ENCODE measurements at regions not wholly inside any gene's neighbourhood (a gene's known extent, or its start where the extent isn't known, plus 50 kb on each side); places are given as distances from the start of the nearest gene placed in this dataset.
A peak's percentile ranks its signal among the peaks of the same experiment; 100 is the strongest.

GRCh38 chr5:59959330-59959729 lies 65.8 kb upstream of the PDE4D start:
- Histone ChIP-seq H3K79me1 (replicated peaks; ENCODE audit: low read length, poor library complexity, severe bottlenecking) (no peaks in the 10 kb centered on the region), H2AK5ac (ENCODE audit: low read length, severe bottlenecking) (no peak overlapping the region), H3K4ac (ENCODE audit: low read depth in 1 of 2, low read length in 2 of 2) (no peak overlapping the region), H3K18ac (ENCODE audit: low read depth in 1 of 2, low read length in 2 of 2) (no peak overlapping the region), H3K14ac (ENCODE audit: low read length in 2 of 2) (no peak overlapping the region), H2AFZ (ENCODE audit: low read depth, low read length) (no peak overlapping the region), H3K27me3 (ENCODE audit: control insufficient read depth in 1 of 2, insufficient read depth in 1 of 2, low read length in 2 of 2) (no peaks in the 10 kb centered on the region), H3K9ac (ENCODE audit: low read length) (no peak overlapping the region), H3K27ac (ENCODE audit: low read length, poor library complexity, severe bottlenecking) (no peak overlapping the region), H3K4me2 (ENCODE audit: low read length, poor library complexity, severe bottlenecking) (no peak overlapping the region), H2BK15ac (ENCODE audit: low read depth, poor library complexity, severe bottlenecking) (no peak overlapping the region), H4K91ac (ENCODE audit: low read length) (no peak overlapping the region), H3K23ac (ENCODE audit: low read length in 2 of 2) (no peak overlapping the region), H2BK120ac (ENCODE audit: low read depth, low read length) (no peak overlapping the region), H3K4me3 (ENCODE audit: insufficient read depth in 1 of 2, low read depth in 1 of 2, low read length in 2 of 2) (no peak overlapping the region), H4K8ac (ENCODE audit: low read length) (no peak overlapping the region), H2BK5ac (ENCODE audit: low read depth, low read length, poor library complexity, severe bottlenecking) (no peak overlapping the region), H3K9me3 (ENCODE audit: control insufficient read depth, low read length) (no peaks in the 10 kb centered on the region), H3K4me1 (ENCODE audit: control insufficient read depth, insufficient read depth, low read depth, low read length) (no peaks in the 10 kb centered on the region), H2BK12ac (ENCODE audit: low read length in 2 of 2) (no peak overlapping the region), H3K36me3 (ENCODE audit: control insufficient read depth in 1 of 2, insufficient read depth in 2 of 2, low read depth in 1 of 2, low read length in 2 of 2) (no peaks in the 10 kb centered on the region)
- 100% methylated on average over 1 of the region's 1 CpG for WGBS
- no peak for DNase-seq

- no peak overlapping the region for H2BK15ac ChIP-seq (ENCODE audit: low read depth, poor library complexity, severe bottlenecking)
- no peaks in the 10 kb centered on the region for H3K79me1 ChIP-seq (replicated peaks; ENCODE audit: low read length, poor library complexity, severe bottlenecking)
- H4K8ac ChIP-seq (ENCODE audit: low read length), result no peak overlapping the region
- no peak overlapping the region for H4K91ac ChIP-seq (ENCODE audit: low read length)
- H2BK12ac ChIP-seq (ENCODE audit: low read length in 2 of 2), result no peak overlapping the region
- no peak overlapping the region for H2AK5ac ChIP-seq (ENCODE audit: low read length, severe bottlenecking)
- no peak overlapping the region for H3K27ac ChIP-seq (ENCODE audit: low read length, poor library complexity, severe bottlenecking)
- no peak overlapping the region for H3K4ac ChIP-seq (ENCODE audit: low read depth in 1 of 2, low read length in 2 of 2)
- H2AFZ ChIP-seq (ENCODE audit: low read depth, low read length), result no peak overlapping the region
- no peak overlapping the region for H3K14ac ChIP-seq (ENCODE audit: low read length in 2 of 2)
- H3K23ac ChIP-seq (ENCODE audit: low read length in 2 of 2), result no peak overlapping the region
- no peak overlapping the region for H3K9ac ChIP-seq (ENCODE audit: low read length)
- no peak overlapping the region for H3K18ac ChIP-seq (ENCODE audit: low read depth in 1 of 2, low read length in 2 of 2)
- no peak for DNase-seq
- no peaks in the 10 kb centered on the region for H3K4me1 ChIP-seq (ENCODE audit: control insufficient read depth, insufficient read depth, low read depth, low read length)
- WGBS, result 100% methylated on average over 2 of the region's 3 CpGs
- no peak overlapping the region for H3K4me3 ChIP-seq (ENCODE audit: insufficient read depth in 1 of 2, low read depth in 1 of 2, low read length in 2 of 2)
- H2BK120ac ChIP-seq (ENCODE audit: low read depth, low read length), result no peak overlapping the region
- H3K36me3 ChIP-seq (ENCODE audit: control insufficient read depth in 1 of 2, insufficient read depth in 2 of 2, low read depth in 1 of 2, low read length in 2 of 2), result no peaks in the 10 kb centered on the region
- no peak overlapping the region for H3K4me2 ChIP-seq (ENCODE audit: low read length, poor library complexity, severe bottlenecking)
- H3K27me3 ChIP-seq (ENCODE audit: control insufficient read depth in 1 of 2, insufficient read depth in 1 of 2, low read length in 2 of 2), result no peaks in the 10 kb centered on the region
- no peak overlapping the region for H2BK5ac ChIP-seq (ENCODE audit: low read depth, low read length, poor library complexity, severe bottlenecking)
- no peaks in the 10 kb centered on the region for H3K9me3 ChIP-seq (ENCODE audit: control insufficient read depth, low read length)
These were observed 62.7 kb upstream of the PDE4D start for GRCh38 chr5:59956130-59956783.

- H3K4me3 ChIP-seq (ENCODE audit: insufficient read depth in 1 of 2, low read depth in 1 of 2, low read length in 2 of 2), result no peak overlapping the region
- H2BK5ac ChIP-seq (ENCODE audit: low read depth, low read length, poor library complexity, severe bottlenecking), result no peak overlapping the region
- H2AFZ ChIP-seq (ENCODE audit: low read depth, low read length), result no peak overlapping the region
- no peak overlapping the region for H3K14ac ChIP-seq (ENCODE audit: low read length in 2 of 2)
- no peak overlapping the region for H4K8ac ChIP-seq (ENCODE audit: low read length)
- no peak overlapping the region for H4K91ac ChIP-seq (ENCODE audit: low read length)
- no peak overlapping the region for H2AK5ac ChIP-seq (ENCODE audit: low read length, severe bottlenecking)
- no peak overlapping the region for H2BK15ac ChIP-seq (ENCODE audit: low read depth, poor library complexity, severe bottlenecking)
- DNase-seq, result no peak
- no peak overlapping the region for H3K9ac ChIP-seq (ENCODE audit: low read length)
- H3K4me1 ChIP-seq (ENCODE audit: control insufficient read depth, insufficient read depth, low read depth, low read length), result no peaks in the 10 kb centered on the region
- no peak overlapping the region for H2BK120ac ChIP-seq (ENCODE audit: low read depth, low read length)
- H3K4ac ChIP-seq (ENCODE audit: low read depth in 1 of 2, low read length in 2 of 2), result no peak overlapping the region
- H3K18ac ChIP-seq (ENCODE audit: low read depth in 1 of 2, low read length in 2 of 2), result no peak overlapping the region
- no peaks in the 10 kb centered on the region for H3K36me3 ChIP-seq (ENCODE audit: control insufficient read depth in 1 of 2, insufficient read depth in 2 of 2, low read depth in 1 of 2, low read length in 2 of 2)
- H3K4me2 ChIP-seq (ENCODE audit: low read length, poor library complexity, severe bottlenecking), result no peak overlapping the region
- no peak overlapping the region for H3K27ac ChIP-seq (ENCODE audit: low read length, poor library complexity, severe bottlenecking)
- H3K27me3 ChIP-seq (ENCODE audit: control insufficient read depth in 1 of 2, insufficient read depth in 1 of 2, low read length in 2 of 2), result no peaks in the 10 kb centered on the region
- WGBS, result 100% methylated on average over 1 of the region's 2 CpGs
- no peaks in the 10 kb centered on the region for H3K9me3 ChIP-seq (ENCODE audit: control insufficient read depth, low read length)
- no peak overlapping the region for H3K23ac ChIP-seq (ENCODE audit: low read length in 2 of 2)
- no peaks in the 10 kb centered on the region for H3K79me1 ChIP-seq (replicated peaks; ENCODE audit: low read length, poor library complexity, severe bottlenecking)
- H2BK12ac ChIP-seq (ENCODE audit: low read length in 2 of 2), result no peak overlapping the region
These were observed 61.7 kb upstream of the PDE4D start for GRCh38 chr5:59955241-59955640.

DNA sequence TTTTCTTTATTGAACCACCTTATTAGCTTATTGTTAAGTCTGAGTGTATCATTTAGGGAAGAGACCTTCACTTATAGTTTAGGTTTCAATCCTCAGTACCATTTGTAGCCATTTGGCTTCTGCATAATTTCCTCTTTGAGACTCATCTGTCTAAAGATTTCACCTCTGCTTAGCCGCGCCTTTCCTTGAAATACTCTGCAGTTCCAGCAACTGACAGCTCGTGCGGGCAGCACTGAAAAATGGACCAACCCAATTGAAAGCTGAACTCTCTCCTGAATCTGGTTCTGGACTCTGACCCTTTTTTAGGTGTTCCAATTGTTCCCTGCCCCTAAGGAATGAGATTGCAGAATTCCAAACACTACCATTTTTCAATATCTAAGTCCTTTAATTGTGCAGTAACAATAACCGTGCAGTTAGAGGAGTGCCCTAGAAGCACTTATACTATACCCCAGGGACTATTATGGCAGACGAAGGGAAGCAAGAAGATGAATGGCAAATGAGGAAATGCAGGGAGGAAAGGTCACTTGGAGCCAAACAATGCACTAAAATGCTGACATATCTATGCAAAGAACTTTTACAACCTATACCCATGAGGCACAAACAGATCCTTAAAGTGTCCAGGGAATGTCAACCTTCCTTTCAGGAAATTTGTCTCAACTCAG lies 50.1 kb upstream of the PDE4D start:
- H3K36me3 ChIP-seq (ENCODE audit: control insufficient read depth in 1 of 2, insufficient read depth in 2 of 2, low read depth in 1 of 2, low read length in 2 of 2), result no peaks in the 10 kb centered on the region
- DNase-seq, result peak; percentile 24
- no peak overlapping the region for H2BK15ac ChIP-seq (ENCODE audit: low read depth, poor library complexity, severe bottlenecking)
- H4K91ac ChIP-seq (ENCODE audit: low read length), result no peak overlapping the region
- no peak overlapping the region for H2BK5ac ChIP-seq (ENCODE audit: low read depth, low read length, poor library complexity, severe bottlenecking)
- no peak overlapping the region for H3K14ac ChIP-seq (ENCODE audit: low read length in 2 of 2)
- H3K79me1 ChIP-seq (replicated peaks; ENCODE audit: low read length, poor library complexity, severe bottlenecking), result no peaks in the 10 kb centered on the region
- no peaks in the 10 kb centered on the region for H3K9me3 ChIP-seq (ENCODE audit: control insufficient read depth, low read length)
- H3K4me3 ChIP-seq (ENCODE audit: insufficient read depth in 1 of 2, low read depth in 1 of 2, low read length in 2 of 2), result no peak overlapping the region
- H2BK120ac ChIP-seq (ENCODE audit: low read depth, low read length), result no peak overlapping the region
- H3K27me3 ChIP-seq (ENCODE audit: control insufficient read depth in 1 of 2, insufficient read depth in 1 of 2, low read length in 2 of 2), result peaks cover 0 to 8% of the 10 kb centered on the region in 2 experiments
- H3K9ac ChIP-seq (ENCODE audit: low read length), result no peak overlapping the region
- no peaks in the 10 kb centered on the region for H3K4me1 ChIP-seq (ENCODE audit: control insufficient read depth, insufficient read depth, low read depth, low read length)
- no peak overlapping the region for H3K4ac ChIP-seq (ENCODE audit: low read depth in 1 of 2, low read length in 2 of 2)
- no peak overlapping the region for H2AFZ ChIP-seq (ENCODE audit: low read depth, low read length)
- no peak overlapping the region for H3K23ac ChIP-seq (ENCODE audit: low read length in 2 of 2)
- H2AK5ac ChIP-seq (ENCODE audit: low read length, severe bottlenecking), result no peak overlapping the region
- H2BK12ac ChIP-seq (ENCODE audit: low read length in 2 of 2), result no peak overlapping the region
- WGBS, result 82% methylated on average over 4 of the region's 6 CpGs
- H4K8ac ChIP-seq (ENCODE audit: low read length), result no peak overlapping the region
- H3K27ac ChIP-seq (ENCODE audit: low read length, poor library complexity, severe bottlenecking), result no peak overlapping the region
- H3K4me2 ChIP-seq (ENCODE audit: low read length, poor library complexity, severe bottlenecking), result no peak overlapping the region
- H3K18ac ChIP-seq (ENCODE audit: low read depth in 1 of 2, low read length in 2 of 2), result no peak overlapping the region
